Ishikawa (cell line): ENCODE measurements at regions not wholly inside any gene's neighbourhood (a gene's known extent, or its start where the extent isn't known, plus 50 kb on each side); places are given as distances from the start of the nearest gene placed in this dataset.

ENCODE experiments used
- CEBPB ChIP-seq: IDR thresholded peaks from 2 replicates; pipeline ENCODE4 v1.6.1; 2012
- CREB1 ChIP-seq: IDR thresholded peaks from 2 replicates; pipeline ENCODE4 v1.6.1; 2012; ENCODE audit warnings: low read depth
- EGR1 ChIP-seq: IDR thresholded peaks from 2 replicates; pipeline ENCODE4 v1.6.1; 2012
- EP300 ChIP-seq: IDR thresholded peaks from 2 replicates; pipeline ENCODE4 v1.6.1; 2012; ENCODE audit warnings: borderline replicate concordance
- FOXM1 ChIP-seq: IDR thresholded peaks from 2 replicates; pipeline ENCODE4 v1.6.1; 2012; ENCODE audit warnings: low read depth, borderline replicate concordance
- NFIC ChIP-seq: IDR thresholded peaks from 2 replicates; pipeline ENCODE4 v1.6.1; 2012
- RAD21 ChIP-seq: IDR thresholded peaks from 2 replicates; pipeline ENCODE4 v1.6.1; 2012; ENCODE audit warnings: low read depth
- TAF1 ChIP-seq: IDR thresholded peaks from 2 replicates; pipeline ENCODE4 v1.6.1; 2012; ENCODE audit warnings: low read depth, mild to moderate bottlenecking
- TCF12 ChIP-seq: IDR thresholded peaks from 2 replicates; pipeline ENCODE4 v1.6.1; 2012; ENCODE audit warnings: low read depth
- TEAD4 ChIP-seq: IDR thresholded peaks from 2 replicates; pipeline ENCODE4 v1.6.1; 2012
- USF1 ChIP-seq: IDR thresholded peaks from 2 replicates; pipeline ENCODE4 v1.6.1; 2012
- YY1 ChIP-seq: IDR thresholded peaks from 2 replicates; pipeline ENCODE4 v1.6.1; 2012; ENCODE audit warnings: low read depth
- ZBTB7A ChIP-seq: IDR thresholded peaks from 2 replicates; pipeline ENCODE4 v1.6.1; 2012; ENCODE audit warnings: low read depth
- TF ChIP-seq, protein P1 (sequence below): IDR thresholded peaks from 2 replicates; pipeline ENCODE4 v1.6.1; 2012; ENCODE audit warnings: low read depth, mild to moderate bottlenecking
- TF ChIP-seq, protein P2 (sequence below): IDR thresholded peaks from 2 replicates; pipeline ENCODE4 v1.6.1; 2012

DNA sequence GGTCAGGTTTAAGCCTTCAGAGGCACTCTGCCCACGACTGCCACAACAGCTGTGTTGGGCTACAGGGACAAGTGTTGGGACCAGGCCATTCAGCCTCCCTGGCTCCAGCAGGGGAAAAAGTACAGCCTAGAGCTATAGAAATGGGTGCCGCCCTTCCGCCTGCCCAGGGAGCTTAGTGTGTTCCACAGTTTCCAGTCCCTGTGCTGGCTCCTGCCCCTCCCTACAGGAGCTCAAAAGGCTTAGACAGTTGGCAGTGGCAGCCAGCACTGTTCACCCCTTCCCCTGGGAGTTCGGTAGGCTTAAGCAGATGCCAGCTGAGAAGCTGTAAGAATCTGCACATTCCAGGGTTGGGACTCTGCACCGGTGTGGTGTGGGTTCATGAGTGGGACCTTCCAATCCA, 408.2 kb upstream of the INTU start:
- no peak for TF ChIP-seq TAF1
- no peak for TF ChIP-seq ZBTB7A
- no peak for TF ChIP-seq USF1
- TF ChIP-seq, protein P1, sequence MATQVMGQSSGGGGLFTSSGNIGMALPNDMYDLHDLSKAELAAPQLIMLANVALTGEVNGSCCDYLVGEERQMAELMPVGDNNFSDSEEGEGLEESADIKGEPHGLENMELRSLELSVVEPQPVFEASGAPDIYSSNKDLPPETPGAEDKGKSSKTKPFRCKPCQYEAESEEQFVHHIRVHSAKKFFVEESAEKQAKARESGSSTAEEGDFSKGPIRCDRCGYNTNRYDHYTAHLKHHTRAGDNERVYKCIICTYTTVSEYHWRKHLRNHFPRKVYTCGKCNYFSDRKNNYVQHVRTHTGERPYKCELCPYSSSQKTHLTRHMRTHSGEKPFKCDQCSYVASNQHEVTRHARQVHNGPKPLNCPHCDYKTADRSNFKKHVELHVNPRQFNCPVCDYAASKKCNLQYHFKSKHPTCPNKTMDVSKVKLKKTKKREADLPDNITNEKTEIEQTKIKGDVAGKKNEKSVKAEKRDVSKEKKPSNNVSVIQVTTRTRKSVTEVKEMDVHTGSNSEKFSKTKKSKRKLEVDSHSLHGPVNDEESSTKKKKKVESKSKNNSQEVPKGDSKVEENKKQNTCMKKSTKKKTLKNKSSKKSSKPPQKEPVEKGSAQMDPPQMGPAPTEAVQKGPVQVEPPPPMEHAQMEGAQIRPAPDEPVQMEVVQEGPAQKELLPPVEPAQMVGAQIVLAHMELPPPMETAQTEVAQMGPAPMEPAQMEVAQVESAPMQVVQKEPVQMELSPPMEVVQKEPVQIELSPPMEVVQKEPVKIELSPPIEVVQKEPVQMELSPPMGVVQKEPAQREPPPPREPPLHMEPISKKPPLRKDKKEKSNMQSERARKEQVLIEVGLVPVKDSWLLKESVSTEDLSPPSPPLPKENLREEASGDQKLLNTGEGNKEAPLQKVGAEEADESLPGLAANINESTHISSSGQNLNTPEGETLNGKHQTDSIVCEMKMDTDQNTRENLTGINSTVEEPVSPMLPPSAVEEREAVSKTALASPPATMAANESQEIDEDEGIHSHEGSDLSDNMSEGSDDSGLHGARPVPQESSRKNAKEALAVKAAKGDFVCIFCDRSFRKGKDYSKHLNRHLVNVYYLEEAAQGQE: no peak
- no peak for TF ChIP-seq NFIC
- TF ChIP-seq CEBPB: no peak
- TF ChIP-seq EGR1: no peak
- no peak for TF ChIP-seq TCF12
- no peak for TF ChIP-seq FOXM1
- TF ChIP-seq TEAD4: no peak
- no peak for TF ChIP-seq CREB1
- TF ChIP-seq, protein P2, sequence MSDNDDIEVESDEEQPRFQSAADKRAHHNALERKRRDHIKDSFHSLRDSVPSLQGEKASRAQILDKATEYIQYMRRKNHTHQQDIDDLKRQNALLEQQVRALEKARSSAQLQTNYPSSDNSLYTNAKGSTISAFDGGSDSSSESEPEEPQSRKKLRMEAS: no peak
- TF ChIP-seq RAD21: no peak
- TF ChIP-seq YY1: no peak
- no peak for TF ChIP-seq EP300

- no peak for TF ChIP-seq ZBTB7A
- no peak for TF ChIP-seq FOXM1
- TF ChIP-seq CREB1: no peak
- TF ChIP-seq USF1: no peak
- no peak for TF ChIP-seq CEBPB
- TF ChIP-seq YY1: no peak
Measured at GRCh38 chr4:127229855-127230608, 402.7 kb upstream of the INTU start.

DNA sequence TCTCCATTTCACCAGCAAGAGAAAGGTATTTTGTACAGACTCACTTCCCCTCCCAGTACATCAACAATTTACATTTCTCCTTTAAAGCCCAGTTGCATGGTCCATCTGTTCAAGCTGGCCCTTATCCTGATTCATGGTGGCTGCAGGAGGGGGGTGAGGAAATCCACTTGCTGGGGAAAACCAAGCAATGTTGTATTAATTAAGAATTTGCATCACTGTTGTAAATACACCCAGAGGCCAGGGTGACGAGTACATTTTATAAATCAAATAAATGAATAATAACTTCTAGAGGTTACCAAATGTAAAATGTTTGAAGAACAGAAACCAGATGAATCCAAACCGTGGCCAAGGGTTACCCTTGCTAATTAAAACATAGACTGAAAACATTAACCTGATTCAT, 395.9 kb upstream of the INTU start:
- TF ChIP-seq FOXM1: no peak
- no peak for TF ChIP-seq TCF12
- TF ChIP-seq RAD21: no peak
- TF ChIP-seq NFIC: no peak
- no peak for TF ChIP-seq CREB1
- no peak for TF ChIP-seq TEAD4
- no peak for TF ChIP-seq CEBPB
- no peak for TF ChIP-seq TAF1
- TF ChIP-seq EP300: no peak
- no peak for TF ChIP-seq ZBTB7A
- no peak for TF ChIP-seq USF1
- no peak for TF ChIP-seq YY1
- TF ChIP-seq, protein P2: no peak
- TF ChIP-seq, protein P1: no peak
- TF ChIP-seq EGR1: no peak

DNA sequence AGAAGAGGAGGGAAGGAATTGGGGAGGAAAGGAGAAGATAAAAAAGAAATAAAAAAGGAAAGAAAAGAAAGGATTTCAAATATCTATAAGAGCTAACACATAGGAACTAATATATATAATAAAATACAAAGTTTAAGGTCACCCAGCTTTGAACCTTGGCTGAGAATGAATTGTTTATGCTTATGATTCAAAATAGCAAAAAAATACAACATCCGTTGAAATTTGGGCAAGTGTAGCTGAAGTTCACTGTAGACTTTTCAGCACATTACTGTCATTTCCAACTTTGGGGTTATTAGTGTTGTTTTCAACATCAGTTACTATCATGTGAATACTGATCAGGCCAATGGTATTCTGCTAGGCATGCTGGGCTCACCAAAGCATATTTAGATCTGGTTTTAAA, 395.2 kb upstream of the INTU start:
- no peak for TF ChIP-seq YY1
- no peak for TF ChIP-seq RAD21
- TF ChIP-seq EP300: no peak
- TF ChIP-seq, protein P2: no peak
- TF ChIP-seq, protein P1: no peak
- no peak for TF ChIP-seq ZBTB7A
- TF ChIP-seq EGR1: no peak
- no peak for TF ChIP-seq USF1
- TF ChIP-seq NFIC: no peak
- no peak for TF ChIP-seq TCF12
- no peak for TF ChIP-seq CREB1
- no peak for TF ChIP-seq FOXM1
- TF ChIP-seq TAF1: no peak
- TF ChIP-seq TEAD4: no peak
- no peak for TF ChIP-seq CEBPB
